Activated CD4-positive, alpha-beta T cell treated with anti-CD3 and anti-CD28 coated beads for 4 hours (primary cell): ENCODE measurements at regions not wholly inside any gene's neighbourhood (a gene's known extent, or its start where the extent isn't known, plus 50 kb on each side); places are given as distances from the start of the nearest gene placed in this dataset.

ENCODE experiments used
- DNase-seq, 2 donors: peaks; one replicate each; pipeline ENCODE4 v3.0.0-alpha.2; 2020

DNA sequence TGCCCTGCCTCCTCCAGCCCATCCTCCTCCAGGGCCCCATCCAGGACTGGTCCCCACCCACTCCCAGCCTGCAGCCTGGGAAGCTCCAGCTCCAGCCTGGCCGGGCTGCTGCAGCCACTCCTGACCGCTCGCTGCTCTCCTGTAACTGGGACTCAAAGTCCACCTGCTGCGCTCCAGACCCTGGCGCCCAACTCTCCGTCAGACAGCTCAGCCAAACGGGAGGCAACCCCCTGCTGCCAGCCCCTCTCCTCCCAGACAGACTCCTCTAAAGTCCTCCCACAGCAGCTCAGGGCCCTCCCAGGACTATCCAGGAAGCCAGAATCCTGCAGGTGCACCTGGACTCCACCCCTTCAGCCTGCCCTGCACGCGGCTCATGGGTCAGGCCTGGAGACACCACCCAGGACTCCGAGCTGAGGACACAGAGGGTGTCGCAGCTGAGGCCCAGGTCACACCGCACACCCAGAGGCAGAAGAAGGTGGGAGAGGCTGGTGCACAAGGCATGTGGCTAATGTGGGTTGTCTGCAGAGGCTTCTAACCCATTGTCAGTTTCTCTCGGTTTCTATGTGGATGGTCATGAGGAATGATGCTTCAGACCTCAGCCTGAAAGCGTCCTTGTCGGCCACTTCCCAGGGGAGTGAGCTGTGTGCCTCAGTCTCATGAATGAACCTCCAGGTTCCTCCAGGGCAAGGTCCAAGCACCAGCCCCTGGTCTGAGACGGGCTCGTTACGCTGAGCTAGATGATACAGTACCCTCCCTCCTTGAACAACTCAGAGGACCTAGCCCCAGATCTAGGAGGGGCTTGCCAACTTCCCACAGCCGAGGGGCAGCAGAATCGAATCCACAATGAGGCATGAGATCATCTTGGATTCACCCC lies 1514.8 kb downstream of the TBC1D22A start:
- DNase-seq: no peak

DNA sequence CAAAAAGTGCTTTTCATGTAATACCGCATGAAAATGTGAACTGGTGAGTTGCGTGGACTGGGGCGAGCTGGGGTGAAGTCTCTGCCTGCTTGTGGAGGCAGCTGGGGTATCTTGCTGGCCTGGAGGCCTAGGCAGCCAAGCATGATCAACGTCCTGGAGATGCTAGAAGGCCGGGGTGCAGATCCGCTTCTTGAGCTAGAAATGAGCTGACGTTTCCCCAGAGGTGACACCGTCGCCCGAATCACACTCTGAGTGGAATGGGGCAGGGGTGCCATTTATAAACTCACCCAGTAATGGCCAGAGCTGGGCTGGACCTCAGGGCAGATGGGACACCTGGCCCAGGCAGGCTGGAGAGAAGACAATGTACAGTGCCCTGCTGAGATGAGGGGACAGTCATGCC lies 1513.0 kb downstream of the TBC1D22A start:
- DNase-seq: no peak

DNA sequence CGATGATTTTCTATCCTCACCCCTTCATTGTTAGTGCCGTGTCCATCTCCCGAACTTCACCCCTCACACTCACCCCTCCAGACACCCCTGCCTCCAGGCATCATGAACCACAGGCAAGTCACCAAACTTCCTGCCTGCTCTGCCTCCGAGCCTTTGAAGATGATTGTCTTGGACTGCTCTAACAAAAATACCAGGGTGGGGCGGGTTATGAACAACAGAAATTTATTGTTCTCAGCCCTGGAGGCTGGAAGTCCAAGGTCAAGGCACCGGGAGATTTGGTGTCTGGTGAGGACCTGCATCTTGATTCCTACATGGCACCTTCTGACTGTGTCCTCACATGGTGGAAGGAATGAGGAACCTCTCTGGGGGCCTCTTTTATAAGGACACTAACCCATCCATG lies 1508.3 kb downstream of the TBC1D22A start:
- DNase-seq: no peak

DNA sequence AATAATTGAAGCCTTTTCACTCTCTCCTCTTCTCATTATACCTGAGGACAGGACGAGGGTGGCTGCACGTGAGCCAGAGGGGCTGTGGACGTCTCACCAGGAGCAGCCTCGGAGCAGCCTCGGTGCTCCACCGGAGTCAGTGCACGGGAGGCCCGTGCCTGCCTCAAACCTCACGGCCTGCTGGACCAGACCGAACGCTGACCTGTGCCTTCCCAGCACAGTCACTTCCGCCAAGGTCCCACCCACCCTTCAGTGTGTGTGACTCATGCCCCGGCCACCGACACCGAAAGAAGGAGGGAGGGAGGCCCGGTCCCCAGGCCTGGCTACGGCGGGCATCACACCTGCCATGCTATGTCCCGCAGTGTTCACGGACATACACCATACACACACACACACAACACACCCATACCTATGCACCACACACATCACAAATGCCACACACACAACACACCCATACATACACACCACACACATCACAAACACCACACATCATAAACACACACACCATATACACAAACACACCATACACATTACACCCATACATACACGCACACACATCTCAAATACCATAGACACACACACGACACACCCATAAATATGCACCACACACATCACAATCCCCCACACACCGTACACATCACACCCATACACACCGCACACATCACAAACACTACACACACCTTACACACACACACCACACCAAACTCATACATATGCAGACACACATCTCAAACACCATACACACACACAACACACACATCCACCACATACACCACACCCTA lies 1506.5 kb downstream of the TBC1D22A start:
- DNase-seq: no peak

DNA sequence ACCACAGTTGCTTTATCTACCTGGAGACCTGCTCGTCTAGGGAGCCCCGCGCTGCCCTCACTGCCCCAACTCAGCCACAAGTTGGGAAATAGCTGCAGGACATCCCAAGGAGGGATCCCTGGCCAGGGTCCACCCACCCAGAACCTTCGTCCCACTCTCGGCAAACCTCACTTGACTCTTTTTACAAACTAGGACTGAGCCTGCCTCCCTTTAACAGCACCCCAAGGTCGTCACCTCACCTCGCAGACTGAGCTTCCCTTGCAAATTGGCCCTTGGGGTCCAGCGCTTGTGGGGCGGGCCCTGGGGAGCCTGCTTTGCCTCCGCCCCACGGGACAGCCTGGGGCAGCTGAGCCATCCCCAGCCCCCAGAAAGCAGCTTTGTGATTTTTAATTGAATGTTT lies 1505.8 kb downstream of the TBC1D22A start:
- DNase-seq: no peak

DNA sequence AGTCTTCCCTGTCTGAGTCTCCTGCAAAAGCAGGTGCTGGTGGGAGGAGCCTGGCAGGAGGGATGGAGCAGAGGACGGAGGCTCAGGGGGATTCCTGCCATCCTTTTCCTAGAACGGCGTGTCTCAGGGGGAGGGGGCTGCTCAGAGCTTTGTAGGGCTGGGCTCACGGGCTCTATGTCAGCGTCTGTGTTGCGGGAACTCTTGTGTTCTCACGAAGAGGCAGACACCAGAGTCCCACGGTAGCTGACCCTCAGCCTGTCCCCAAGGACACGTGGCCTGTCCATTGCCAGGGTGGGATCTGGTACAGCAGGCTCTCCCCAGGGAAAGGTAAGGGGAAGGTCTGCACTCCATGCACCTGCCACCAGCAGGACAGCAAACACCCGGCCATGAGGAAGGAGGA lies 1505.2 kb downstream of the TBC1D22A start:
- DNase-seq: no peak

DNA sequence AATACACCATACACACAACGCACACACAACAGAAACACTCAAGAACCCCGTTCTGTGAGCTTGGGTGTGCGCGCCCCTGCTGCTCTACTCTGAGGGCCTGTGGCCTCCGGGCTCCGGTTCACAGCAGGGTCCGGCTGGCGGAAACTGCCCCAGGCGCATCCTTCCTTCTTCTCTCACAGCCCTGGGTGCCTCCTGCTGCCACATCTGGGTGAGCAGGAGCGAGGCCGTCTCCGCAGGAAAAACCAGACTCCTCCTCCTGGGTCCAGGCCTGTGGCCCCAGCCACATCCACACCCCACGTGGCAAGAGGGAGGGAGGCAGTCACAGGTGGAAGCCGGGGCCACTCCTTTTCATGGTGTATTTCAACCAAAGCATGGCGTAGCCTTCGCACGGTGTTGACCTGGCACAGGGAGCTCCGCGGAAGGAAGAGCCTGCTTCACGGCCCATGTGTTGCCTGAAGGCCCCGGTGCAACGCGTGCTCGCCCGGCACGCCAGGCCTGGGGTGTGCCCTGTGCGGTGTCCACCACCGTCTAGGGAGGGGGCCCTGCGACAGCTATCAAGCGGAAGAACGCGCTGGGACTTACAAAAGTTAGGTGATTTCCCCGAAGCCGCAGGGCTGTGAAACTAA lies 1502.7 kb downstream of the TBC1D22A start:
- no peak for DNase-seq

DNA sequence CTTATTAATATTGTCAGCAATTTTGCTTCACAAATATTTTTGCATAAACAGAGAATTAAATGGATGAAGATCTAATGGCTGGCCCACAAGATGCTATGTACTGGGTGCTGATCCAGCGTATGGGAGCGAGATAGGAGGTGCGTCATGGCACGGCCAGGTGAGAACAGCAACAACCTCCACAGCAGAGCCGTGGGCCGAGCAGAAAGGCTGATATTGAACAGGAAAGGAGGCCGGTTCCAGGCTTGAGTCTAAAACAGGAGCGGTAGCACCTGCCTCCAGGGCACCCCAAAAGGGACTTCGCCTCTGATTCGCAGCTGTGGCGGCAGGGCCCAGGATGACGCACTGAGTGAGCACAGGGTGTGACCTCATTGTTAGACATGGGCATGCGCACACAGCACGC lies 1502.1 kb downstream of the TBC1D22A start:
- no peak for DNase-seq

DNA sequence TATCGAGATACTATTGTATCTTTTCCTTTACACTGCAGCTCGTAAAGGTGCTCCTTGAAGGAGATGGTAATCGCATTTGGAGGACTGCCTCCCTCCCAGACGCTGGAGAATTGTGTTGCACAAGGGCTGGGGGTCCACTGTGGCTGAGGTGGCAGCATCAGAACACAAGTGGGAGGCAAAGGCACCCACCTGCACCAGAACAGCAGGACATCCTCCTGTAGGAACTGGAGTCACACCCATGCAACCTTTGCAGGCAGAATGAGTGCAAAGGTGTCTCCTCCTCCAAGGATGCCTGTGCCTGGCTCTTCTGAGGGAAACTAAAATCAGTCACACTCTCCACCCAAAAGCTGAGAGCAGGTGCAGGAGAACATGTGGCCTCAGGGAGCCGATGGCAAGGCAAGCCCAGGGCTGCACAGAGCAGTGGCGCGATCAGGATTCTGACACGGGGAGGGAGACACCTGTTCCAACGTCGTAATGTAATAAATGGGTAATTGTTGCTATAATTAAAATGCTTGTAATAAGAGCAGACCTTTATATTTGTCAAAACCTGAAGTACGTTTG lies 1501.4 kb downstream of the TBC1D22A start:
- no peak for DNase-seq

DNA sequence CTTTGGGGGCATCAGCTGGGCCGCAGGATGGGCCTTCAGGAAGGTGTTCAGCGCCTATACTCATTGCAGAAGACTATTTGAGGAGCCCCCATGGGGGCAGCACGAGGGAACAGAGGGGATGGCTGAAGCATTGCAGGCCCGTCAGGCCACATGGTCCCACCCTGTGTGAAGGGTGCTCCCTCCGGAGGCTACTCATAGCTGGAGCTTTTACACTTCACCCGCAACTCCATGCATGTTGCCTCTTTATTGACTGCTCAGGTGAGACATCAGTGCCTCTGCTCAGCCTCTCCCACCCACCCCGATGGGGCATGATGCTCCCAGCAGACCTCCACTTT lies 1500.9 kb downstream of the TBC1D22A start:
- no peak for DNase-seq

DNA sequence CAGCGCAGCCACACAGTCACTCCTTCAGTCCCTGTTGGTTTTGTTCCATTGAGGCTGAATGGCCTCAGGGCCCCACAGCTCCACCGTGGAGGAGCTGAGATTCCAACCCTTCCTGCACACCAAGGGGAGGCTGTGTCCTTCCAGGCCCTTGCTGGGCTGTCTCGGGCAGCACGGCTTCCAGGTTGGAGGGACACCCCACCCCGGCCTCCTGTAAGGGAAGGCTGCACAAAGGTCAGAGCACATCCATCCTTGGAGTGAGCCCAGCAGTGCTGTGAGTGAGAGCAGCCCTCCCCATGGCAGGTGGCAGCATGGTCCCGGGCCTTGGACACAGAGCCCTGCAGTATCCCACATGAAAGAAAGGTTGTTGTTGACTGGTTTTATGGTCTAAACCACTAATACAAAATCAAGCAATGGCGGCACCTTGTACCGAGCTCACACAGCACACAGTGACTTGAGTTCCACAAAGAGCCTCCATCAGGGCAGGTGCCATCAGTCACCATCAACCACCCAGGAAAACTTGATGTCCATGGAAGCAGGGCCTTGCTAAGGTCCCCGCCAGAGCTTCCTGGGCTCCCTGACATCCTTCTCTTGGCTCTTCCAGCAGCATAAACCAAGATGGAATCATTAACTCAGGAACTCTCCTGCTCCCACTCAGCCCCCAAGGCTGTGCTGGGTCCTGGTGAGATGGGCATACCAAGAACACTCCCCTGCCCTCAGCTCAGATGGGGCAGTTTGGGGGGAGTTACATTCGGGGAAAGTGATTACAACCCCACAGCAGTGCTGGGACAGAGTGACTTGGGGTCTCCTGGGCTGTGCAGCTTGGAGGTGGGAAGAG lies 1500.4 kb downstream of the TBC1D22A start:
- DNase-seq: no peak

DNA sequence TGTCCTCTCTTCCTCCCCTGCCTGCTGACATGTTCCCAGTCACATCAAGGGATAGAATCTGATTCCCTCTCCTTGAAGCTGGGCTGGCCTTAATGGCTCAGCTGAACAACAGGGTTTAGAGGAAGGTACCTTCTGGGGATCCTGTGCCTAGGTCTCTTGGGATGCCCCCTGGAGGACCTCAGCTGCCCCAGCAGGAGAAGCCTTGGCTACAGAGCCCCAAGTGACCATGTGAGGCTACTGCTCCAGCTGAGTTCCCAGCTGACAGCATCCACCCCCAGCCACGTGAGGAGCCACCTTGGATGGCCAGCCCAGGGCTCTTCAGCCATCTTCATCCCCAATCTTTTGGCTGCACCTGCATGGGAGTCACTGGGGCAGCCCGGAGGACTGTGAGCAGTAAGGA lies 1499.3 kb downstream of the TBC1D22A start:
- no peak for DNase-seq

DNA sequence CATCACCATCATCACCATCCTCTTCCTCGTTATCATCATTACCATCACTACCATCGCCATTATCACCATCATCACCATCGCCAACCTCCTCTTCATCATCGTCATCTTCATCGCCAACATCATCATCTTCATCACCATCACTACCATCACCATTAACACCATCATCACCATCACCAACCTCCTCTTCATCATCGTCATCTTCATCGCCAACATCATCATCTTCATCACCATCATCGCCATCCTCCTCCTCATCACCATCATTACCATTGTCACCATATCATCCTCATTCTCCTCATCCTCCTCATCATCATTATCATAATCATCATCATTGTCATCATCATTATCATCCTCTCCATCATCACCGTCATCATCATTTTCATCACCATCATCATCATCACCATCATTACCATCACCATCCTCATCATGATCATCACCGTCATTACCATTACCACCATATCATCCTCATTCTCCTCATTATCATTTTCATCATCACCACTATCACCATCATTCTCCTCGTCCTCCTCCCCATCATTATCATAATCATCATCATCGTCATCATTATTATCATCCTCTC lies 1498.7 kb downstream of the TBC1D22A start:
- DNase-seq: no peak

DNA sequence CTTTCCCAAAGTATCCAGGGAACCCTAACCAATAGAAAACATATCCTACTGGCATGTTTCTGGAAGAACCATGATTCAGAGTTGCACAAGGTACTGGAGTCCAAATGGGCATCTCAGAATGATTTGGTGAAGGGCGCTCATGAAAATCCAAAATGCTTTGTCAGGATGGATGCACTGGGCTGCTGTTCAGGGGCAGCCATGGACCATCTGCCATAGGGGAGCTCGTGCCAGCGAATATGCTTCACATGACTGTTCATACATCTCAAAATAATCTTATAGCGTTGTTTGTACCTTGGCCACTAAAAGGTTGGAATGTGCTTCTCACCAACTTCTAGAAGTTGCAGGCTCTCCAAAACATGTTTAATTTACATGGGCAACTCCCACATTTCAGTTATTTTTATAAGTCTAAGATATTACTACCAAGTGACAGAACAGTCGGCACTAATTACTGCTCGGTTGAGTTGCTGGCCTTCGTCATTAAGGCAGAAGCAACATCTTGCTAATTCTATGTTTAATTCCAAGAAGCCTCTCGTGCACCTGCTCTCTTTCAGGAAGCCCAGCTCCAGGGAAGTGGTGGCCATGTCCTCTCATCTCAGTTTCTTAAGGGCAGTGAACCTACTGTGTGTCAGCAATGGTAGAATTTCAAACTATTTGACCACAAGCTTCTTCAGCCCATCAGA lies 1497.7 kb downstream of the TBC1D22A start:
- DNase-seq: no peak

DNA sequence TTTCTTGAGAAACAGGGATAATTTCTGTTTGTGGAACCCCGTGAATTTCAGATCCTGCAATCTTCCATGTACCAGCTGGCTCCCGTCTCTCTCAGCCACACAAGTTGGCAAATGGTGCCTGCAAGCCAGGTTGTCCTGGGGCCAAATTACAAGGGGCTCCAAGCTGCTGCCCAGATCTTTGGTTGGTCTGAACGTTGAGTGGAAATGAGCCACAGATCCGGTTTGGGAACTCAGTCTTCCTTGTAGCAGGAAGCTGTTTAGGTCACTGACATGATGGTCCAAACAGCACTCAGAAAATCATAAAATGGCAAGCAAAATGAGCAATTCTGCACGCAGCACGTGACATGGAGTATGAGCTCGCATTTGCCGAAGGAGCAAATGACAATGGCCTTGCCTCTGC lies 1496.4 kb downstream of the TBC1D22A start:
- DNase-seq: no peak

DNA sequence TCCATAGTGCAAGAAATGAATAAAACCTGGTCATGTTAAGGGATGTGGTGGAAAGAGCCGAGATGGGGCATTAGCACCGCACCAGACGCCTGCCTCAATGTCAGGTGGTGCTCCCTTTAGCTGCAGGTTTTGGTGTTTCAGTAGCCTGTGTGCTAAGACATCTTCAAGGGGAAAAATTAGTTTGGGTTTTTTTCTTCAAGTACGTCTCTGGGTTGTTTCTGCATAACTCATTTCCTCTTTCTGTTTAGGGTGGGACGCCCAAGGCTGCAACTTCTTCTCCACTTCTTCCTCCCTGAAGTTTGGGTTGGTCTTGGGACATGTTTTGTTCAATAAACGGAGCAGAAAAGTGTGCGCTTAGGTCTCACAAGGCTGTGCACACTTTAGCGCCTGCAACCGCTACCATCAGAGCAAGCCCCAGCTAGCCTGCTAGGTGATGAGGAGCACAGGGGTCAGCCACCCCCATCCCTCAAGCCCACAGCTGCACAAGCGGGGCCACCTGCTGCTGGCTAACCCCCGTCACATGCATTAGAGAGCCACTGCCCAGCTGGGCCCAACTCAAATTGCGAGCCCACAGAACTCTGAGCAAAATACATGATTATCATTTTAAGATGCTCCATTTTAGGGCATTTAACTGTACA lies 1495.7 kb downstream of the TBC1D22A start:
- no peak for DNase-seq

DNA sequence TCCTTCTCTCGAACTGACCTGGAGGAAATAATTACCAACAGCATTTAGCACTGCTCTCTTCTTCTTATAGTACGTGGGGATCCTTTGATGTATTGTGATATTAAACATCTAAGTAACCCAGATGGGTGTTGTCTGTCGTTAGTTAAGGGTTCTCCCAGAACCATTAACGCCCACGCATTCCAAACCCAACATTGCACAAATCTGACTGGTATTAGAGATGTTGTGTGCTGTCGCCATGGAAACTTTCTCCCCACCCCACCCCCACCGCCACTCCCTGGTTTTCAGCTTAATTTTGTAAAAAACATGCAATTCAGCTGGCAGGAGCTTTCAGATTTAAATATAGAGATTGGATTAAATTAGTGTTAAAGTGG lies 1495.2 kb downstream of the TBC1D22A start:
- DNase-seq: no peak

DNA sequence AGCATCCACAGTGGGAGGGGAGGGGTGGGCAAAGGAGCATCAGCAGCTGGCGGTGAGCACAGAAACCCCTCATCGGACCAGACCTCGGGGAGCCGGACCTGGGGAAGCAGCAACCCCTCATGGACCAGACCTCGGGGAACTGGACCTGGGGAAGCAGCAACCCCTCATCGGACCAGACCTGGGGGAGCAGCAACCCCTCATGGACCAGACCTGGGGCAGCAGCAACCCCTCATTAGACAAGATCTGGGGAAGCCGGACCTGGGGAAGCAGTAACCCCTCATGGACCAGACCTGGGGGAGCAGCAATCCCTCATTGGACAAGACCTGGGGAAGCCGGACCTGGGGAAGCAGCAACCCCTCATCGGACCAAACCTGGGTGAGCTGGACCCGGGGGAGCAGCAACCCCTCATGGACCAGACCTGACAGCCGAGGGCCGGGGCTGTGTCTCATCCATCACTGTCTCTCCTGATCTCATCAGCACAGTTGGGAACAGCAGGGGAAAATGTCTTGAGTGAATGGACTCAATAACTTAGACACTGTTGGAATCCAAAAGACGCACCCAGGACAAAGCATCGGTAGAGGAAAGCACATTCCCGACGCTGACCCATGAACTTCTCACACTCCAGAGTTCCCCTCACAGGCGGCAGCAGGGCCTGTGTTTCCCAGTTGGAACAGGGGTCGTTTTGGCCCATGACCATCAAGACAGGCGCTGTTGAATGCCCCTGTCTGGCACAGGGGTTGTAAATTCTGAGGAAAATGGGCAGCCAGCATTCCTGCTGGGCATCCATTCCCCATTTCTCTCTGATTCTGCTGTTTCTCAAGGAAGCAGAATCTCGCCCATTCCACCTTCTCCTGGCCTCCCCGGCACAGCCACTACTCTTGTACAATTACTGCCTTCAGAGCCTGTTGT lies 1494.6 kb downstream of the TBC1D22A start:
- no peak for DNase-seq

DNA sequence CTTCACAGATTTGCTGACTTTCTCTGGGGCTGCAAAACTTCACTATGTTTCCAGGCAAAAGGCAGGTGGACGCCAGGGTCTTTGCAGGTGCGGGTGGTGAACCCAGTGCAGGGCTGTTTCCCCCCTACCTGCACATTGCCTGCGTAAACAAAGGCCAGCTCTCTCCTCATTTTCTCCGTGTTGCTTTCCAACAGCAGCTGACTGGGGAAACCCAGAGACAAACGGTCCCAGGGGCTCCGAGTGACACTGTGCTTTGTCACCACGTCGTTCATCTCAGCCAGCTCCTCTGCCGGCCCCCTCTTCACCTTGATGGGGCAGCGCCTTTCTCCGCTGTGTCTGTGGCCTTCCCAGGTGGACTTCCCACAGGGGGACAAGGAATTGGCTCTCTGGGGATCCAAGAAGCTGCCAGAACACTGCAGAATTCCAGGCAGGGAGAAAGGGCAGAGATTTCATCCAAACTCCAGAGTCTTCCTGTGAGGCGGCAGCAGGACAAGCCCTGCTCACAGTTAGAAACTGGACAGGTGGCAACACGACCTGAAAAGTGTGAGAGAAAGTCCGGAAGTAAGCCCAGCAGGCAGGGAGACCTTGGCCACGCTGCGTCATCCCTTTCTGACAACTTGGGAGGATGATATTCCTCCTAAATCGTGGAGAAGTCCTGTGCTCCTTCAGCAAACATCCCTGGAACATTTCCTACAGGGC lies 1493.7 kb downstream of the TBC1D22A start:
- DNase-seq: no peak
